ENCODE measurements at regions not wholly inside any gene's neighbourhood (a gene's known extent, or its start where the extent isn't known, plus 50 kb on each side); places are given as distances from the start of the nearest gene placed in this dataset.

DNA sequence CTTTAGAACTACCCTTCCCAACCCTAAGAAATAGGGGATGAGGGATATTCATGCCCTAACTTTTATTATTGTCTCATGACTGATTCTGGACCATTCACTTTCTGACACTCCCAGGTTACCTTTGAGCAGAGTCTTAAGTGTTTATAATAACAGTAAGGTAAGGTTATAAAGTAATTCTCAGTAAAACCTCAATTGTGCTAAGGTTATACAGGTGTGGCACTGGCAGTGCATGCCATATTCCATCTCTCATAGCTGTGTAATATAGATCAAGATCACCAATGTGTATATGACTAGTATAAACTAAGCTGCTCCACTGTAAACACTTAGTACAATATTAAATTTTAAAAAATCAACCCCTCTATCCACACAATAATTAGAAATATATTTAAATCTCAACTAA lies 89.1 kb downstream of the KCNJ2 start:
- no peaks in the 10 kb centered on the region for H3K36me3 ChIP-seq
- TF ChIP-seq, protein P1, sequence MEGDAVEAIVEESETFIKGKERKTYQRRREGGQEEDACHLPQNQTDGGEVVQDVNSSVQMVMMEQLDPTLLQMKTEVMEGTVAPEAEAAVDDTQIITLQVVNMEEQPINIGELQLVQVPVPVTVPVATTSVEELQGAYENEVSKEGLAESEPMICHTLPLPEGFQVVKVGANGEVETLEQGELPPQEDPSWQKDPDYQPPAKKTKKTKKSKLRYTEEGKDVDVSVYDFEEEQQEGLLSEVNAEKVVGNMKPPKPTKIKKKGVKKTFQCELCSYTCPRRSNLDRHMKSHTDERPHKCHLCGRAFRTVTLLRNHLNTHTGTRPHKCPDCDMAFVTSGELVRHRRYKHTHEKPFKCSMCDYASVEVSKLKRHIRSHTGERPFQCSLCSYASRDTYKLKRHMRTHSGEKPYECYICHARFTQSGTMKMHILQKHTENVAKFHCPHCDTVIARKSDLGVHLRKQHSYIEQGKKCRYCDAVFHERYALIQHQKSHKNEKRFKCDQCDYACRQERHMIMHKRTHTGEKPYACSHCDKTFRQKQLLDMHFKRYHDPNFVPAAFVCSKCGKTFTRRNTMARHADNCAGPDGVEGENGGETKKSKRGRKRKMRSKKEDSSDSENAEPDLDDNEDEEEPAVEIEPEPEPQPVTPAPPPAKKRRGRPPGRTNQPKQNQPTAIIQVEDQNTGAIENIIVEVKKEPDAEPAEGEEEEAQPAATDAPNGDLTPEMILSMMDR (IDR thresholded peaks at IDR 0.05) = no peak

DNA sequence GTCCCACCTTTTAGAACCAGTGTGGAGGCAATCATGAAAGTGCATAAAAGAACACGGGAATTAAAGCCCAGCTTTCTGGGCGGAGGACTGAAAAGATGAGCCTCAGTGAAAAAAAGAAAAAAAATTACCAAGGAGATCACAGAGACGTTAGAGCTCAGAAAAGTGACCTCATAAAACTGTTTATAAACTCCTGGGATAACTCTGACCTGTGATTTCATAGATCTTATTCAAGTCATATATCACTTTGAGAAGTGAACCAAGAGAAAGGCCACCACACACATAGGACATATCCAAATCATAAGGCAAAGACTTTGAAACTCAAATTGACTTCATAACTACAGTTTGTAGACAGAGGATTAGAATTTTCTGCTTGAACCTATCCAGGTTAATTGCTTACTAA lies 90.1 kb downstream of the KCNJ2 start:
- no peak for DNase-seq (ENCODE audit: low spot score)
- H3K27me3 ChIP-seq = no peaks in the 10 kb centered on the region
- H3K9me3 ChIP-seq = no peaks in the 10 kb centered on the region
- no peaks in the 10 kb centered on the region for H3K4me1 ChIP-seq
- H3K36me3 ChIP-seq = no peaks in the 10 kb centered on the region
- no peak overlapping the region for H3K4me3 ChIP-seq
- no peak overlapping the region for H3K27ac ChIP-seq
- TF ChIP-seq, protein P1 (IDR thresholded peaks at IDR 0.05) = no peak

More for the DNA sequence above, 89.1 kb downstream of the KCNJ2 start:
- Histone ChIP-seq H3K9me3 (no peaks in the 10 kb centered on the region), H3K27me3 (no peaks in the 10 kb centered on the region), H3K27ac (no peak overlapping the region), H3K4me1 (no peaks in the 10 kb centered on the region), H3K4me3 (no peak overlapping the region)
- no peak for DNase-seq (ENCODE audit: low spot score)

DNA sequence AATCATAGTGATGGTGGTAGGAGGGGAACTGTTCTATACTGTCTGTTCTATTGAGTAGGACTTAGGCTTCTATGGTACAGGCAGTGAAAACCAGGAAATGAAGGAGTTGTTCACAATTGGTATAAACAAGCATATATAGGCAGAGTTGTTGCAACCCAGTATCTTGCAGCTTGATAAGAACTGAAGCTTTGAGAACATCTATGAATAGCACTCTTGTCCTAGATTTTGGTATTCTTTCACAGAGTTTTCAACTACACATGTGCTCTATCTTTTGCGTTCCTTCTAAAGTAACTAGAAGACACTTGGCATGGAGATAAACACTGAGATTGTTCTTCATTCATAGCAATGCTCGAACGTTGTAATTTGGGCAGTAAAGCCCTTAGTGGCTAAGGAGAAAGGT lies 91.8 kb downstream of the KCNJ2 start:
- TF ChIP-seq, protein P1 (IDR thresholded peaks at IDR 0.05) = no peak
- H3K27ac ChIP-seq = no peak overlapping the region
- no peaks in the 10 kb centered on the region for H3K36me3 ChIP-seq
- H3K4me3 ChIP-seq = no peak overlapping the region
- no peaks in the 10 kb centered on the region for H3K4me1 ChIP-seq
- DNase-seq (ENCODE audit: low spot score) = no peak
- no peaks in the 10 kb centered on the region for H3K9me3 ChIP-seq
- no peaks in the 10 kb centered on the region for H3K27me3 ChIP-seq

DNA sequence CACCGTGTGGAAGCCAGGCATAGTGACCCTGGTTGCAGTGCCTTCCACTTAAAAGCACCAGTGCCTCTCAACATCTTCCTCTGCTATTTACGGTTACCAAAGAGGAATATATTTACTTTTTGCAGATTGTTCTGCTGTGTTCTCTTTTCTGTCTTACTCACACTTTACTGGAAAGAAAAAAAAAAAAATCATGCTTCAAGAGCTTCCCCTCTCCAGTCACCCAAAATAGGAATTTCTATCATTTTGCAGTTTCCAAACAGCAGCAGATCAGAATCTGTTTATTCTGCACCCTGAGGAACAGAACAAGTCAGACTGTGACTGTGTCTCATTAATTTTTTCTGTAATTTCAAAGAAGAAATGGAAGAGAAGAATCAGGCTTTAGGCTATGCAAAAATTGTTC lies 96.1 kb downstream of the KCNJ2 start:
- H3K4me3 ChIP-seq = no peak overlapping the region
- no peak overlapping the region for H3K27ac ChIP-seq
- TF ChIP-seq, protein P1 (IDR thresholded peaks at IDR 0.05) = no peak
- DNase-seq (ENCODE audit: low spot score) = no peak
- H3K9me3 ChIP-seq = no peaks in the 10 kb centered on the region
- H3K4me1 ChIP-seq = no peaks in the 10 kb centered on the region
- no peaks in the 10 kb centered on the region for H3K36me3 ChIP-seq
- no peaks in the 10 kb centered on the region for H3K27me3 ChIP-seq

DNA sequence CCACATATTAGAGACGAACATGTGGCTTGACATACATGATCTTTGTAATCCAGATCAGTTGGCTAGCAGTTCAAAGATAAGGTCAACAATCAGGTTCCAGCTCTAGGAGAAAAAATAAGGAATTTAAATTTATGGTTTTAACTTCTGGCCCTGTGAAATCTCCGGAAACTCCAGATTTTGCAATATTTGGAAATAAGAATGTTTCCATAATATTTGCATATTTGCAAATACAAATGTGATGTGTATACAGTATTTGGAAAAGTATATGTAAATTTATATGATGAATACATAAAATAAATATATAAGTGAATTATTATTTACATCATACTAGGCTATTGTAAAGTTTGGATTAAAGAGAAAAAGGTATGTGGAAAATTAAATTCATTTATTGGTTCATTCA lies 97.1 kb downstream of the KCNJ2 start:
- no peaks in the 10 kb centered on the region for H3K9me3 ChIP-seq
- no peak overlapping the region for H3K27ac ChIP-seq
- H3K36me3 ChIP-seq = no peaks in the 10 kb centered on the region
- TF ChIP-seq, protein P1 (IDR thresholded peaks at IDR 0.05) = no peak
- no peaks in the 10 kb centered on the region for H3K27me3 ChIP-seq
- H3K4me3 ChIP-seq = no peak overlapping the region
- no peaks in the 10 kb centered on the region for H3K4me1 ChIP-seq
- DNase-seq (ENCODE audit: low spot score) = no peak

DNA sequence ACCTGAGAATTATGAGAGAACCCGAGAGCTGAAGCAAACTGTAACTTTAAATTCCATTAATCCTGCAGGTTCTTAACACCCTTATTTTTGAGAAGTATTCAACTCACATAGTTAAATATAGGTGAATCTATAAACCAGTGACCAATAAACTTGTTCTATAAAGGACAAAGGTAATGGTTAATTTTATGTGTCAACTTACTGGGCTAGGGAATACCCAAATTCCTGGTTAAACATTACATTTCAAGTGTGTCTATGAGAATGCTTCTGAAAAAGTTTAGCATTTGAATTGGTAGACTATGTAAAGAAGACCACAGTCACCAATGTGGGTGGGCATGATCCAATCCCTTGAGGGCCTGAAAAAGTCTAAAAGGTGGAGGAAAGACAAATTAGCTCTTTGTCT lies 99.1 kb downstream of the KCNJ2 start:
- DNase-seq (ENCODE audit: low spot score) = no peak
- Histone ChIP-seq H3K4me3 (no peak overlapping the region), H3K27ac (no peak overlapping the region), H3K36me3 (no peaks in the 10 kb centered on the region), H3K27me3 (no peaks in the 10 kb centered on the region), H3K4me1 (no peaks in the 10 kb centered on the region), H3K9me3 (no peaks in the 10 kb centered on the region)
- TF ChIP-seq, protein P1 (IDR thresholded peaks at IDR 0.05) = no peak
